ENCODE measurements at regions not wholly inside any gene's neighbourhood (a gene's known extent, or its start where the extent isn't known, plus 50 kb on each side); places are given as distances from the start of the nearest gene placed in this dataset.
A peak's percentile ranks its signal among the peaks of the same experiment; 100 is the strongest.
"Not testable (repeated sequence)": the region's sequence is repeated elsewhere in the genome, so short reads cannot be mapped to it uniquely, and the experiment has no call there.

- Histone ChIP-seq H3K27ac (ENCODE audit: insufficient read length, low read depth, low read length) (no peak overlapping the region), H2BK12ac (ENCODE audit: insufficient read length, low read depth, low read length) (no peak overlapping the region), H3K23ac (ENCODE audit: insufficient read length, low read depth, low read length) (no peak overlapping the region), H3K79me2 (ENCODE audit: insufficient read depth, low read length) (no peaks in the 10 kb centered on the region), H3K4ac (ENCODE audit: low read depth, low read length) (no peak overlapping the region), H2BK15ac (ENCODE audit: low read depth, low read length) (no peak overlapping the region), H4K91ac (ENCODE audit: insufficient read length, low read depth, low read length) (no peak overlapping the region), H4K20me1 (ENCODE audit: control insufficient read depth, insufficient read depth, insufficient read length) (no peaks in the 10 kb centered on the region), H3K18ac (ENCODE audit: insufficient read length, low read depth, low read length) (no peak overlapping the region), H3T11ph (ENCODE audit: low read length) (no peak overlapping the region), H3K27me3 (ENCODE audit: insufficient read depth, low read length) (no peaks in the 10 kb centered on the region; the same call in 1 of the 2 replicates), H3K23me2 (ENCODE audit: insufficient read length, low read depth, low read length, poor library complexity, severe bottlenecking) (no peaks in the 10 kb centered on the region), H3K56ac (ENCODE audit: insufficient read length, low read depth, low read length) (no peak overlapping the region), H2AK5ac (ENCODE audit: insufficient read length, low read length) (no peak overlapping the region), H4K5ac (ENCODE audit: insufficient read length, low read depth, low read length) (no peak overlapping the region), H2BK120ac (ENCODE audit: low read depth, low read length, poor library complexity, severe bottlenecking) (no peak overlapping the region), H3K9ac (ENCODE audit: extremely low read depth, insufficient read length, low read length) (no peak overlapping the region), H3K9me3 (ENCODE audit: control insufficient read depth, low read depth, low read length) (no peaks in the 10 kb centered on the region), H4K8ac (replicated peaks; ENCODE audit: insufficient read length, low read depth, low read length) (no peak overlapping the region), H3K4me2 (ENCODE audit: insufficient read depth, insufficient read length, low read length) (no peak overlapping the region), H3K79me1 (ENCODE audit: insufficient read depth, low read depth, low read length, poor library complexity, severe bottlenecking) (no peaks in the 10 kb centered on the region), H3K14ac (ENCODE audit: insufficient read depth, low read length) (no peak overlapping the region), H2BK5ac (ENCODE audit: insufficient read length, low read length) (no peak overlapping the region), H2BK20ac (ENCODE audit: low read depth, low read length, poor library complexity, severe bottlenecking) (no peak overlapping the region), H3K4me1 (ENCODE audit: insufficient read depth, low read length) (no peaks in the 10 kb centered on the region), H2AFZ (ENCODE audit: low read length) (no peak overlapping the region)
- H3K4me3 Mint-ChIP-seq: no peak overlapping the region
- no CpG with 5 or more reads among the region's 5 CpGs for WGBS (ENCODE audit: extremely low coverage, insufficient read length, low lambda C conversion rate)
- H3K27ac Mint-ChIP-seq: no peak overlapping the region; a peak in 1 of 7 replicates
- H3K27me3 Mint-ChIP-seq (ENCODE audit: low read depth): peaks cover 10% of the 10 kb centered on the region
- H3K36me3 Mint-ChIP-seq (ENCODE audit: insufficient read depth in 1 of 3, low read depth in 3 of 3): no peaks in the 10 kb centered on the region
- H3K9me3 Mint-ChIP-seq: peaks cover 0 to 3% of the 10 kb centered on the region in 2 experiments; a peak in 2 of 5 replicates
- peaks cover 13 to 15% of the 10 kb centered on the region in 2 experiments for H3K4me1 Mint-ChIP-seq
- no peak for TF ChIP-seq CTCF (conservative IDR thresholded peaks at IDR 0.05)
- DNase-seq: peak; percentile 24
Observed at GRCh38 chr17:34739386-34739785, 160.0 kb downstream of the TMEM132E start.

GRCh38 chr17:34737673-34738072 lies 158.3 kb downstream of the TMEM132E start:
- DNase-seq; H3K4ac ChIP-seq (ENCODE audit: low read depth, low read length); H3K56ac ChIP-seq (ENCODE audit: insufficient read length, low read depth, low read length); H3K18ac ChIP-seq (ENCODE audit: insufficient read length, low read depth, low read length); H3K27ac Mint-ChIP-seq; H2AK5ac ChIP-seq (ENCODE audit: insufficient read length, low read length); H2BK5ac ChIP-seq (ENCODE audit: insufficient read length, low read length); H3K14ac ChIP-seq (ENCODE audit: insufficient read depth, low read length); H3K79me1 ChIP-seq (ENCODE audit: insufficient read depth, low read depth, low read length, poor library complexity, severe bottlenecking); H4K20me1 ChIP-seq (ENCODE audit: control insufficient read depth, insufficient read depth, insufficient read length); H2BK15ac ChIP-seq (ENCODE audit: low read depth, low read length); H3K9ac ChIP-seq (ENCODE audit: extremely low read depth, insufficient read length, low read length); H3K23me2 ChIP-seq (ENCODE audit: insufficient read length, low read depth, low read length, poor library complexity, severe bottlenecking); H2BK120ac ChIP-seq (ENCODE audit: low read depth, low read length, poor library complexity, severe bottlenecking); H3K9me3 Mint-ChIP-seq; H2BK20ac ChIP-seq (ENCODE audit: low read depth, low read length, poor library complexity, severe bottlenecking); H3T11ph ChIP-seq (ENCODE audit: low read length); H3K79me2 ChIP-seq (ENCODE audit: insufficient read depth, low read length); H3K4me2 ChIP-seq (ENCODE audit: insufficient read depth, insufficient read length, low read length); H3K23ac ChIP-seq (ENCODE audit: insufficient read length, low read depth, low read length); H2BK12ac ChIP-seq (ENCODE audit: insufficient read length, low read depth, low read length); H3K36me3 Mint-ChIP-seq (ENCODE audit: insufficient read depth in 1 of 3, low read depth in 3 of 3); H3K27ac ChIP-seq (ENCODE audit: insufficient read length, low read depth, low read length); H3K27me3 ChIP-seq (ENCODE audit: insufficient read depth, low read length); H4K91ac ChIP-seq (ENCODE audit: insufficient read length, low read depth, low read length); H4K8ac ChIP-seq (replicated peaks; ENCODE audit: insufficient read length, low read depth, low read length); H4K5ac ChIP-seq (ENCODE audit: insufficient read length, low read depth, low read length); H3K4me3 Mint-ChIP-seq; H3K4me1 ChIP-seq (ENCODE audit: insufficient read depth, low read length); H3K9me3 ChIP-seq (ENCODE audit: control insufficient read depth, low read depth, low read length); H2AFZ ChIP-seq (ENCODE audit: low read length): not testable (repeated sequence)
- WGBS (ENCODE audit: extremely low coverage, insufficient read length, low lambda C conversion rate): no CpG with 5 or more reads among the region's 4 CpGs
- Mint-ChIP-seq H3K27me3 (ENCODE audit: low read depth) (peaks cover 15% of the 10 kb centered on the region), H3K4me1 (peaks cover 13 to 16% of the 10 kb centered on the region in 2 experiments)

All from H9 (cell line).